ENCODE measurements at regions not wholly inside any gene's neighbourhood (a gene's known extent, or its start where the extent isn't known, plus 50 kb on each side); places are given as distances from the start of the nearest gene placed in this dataset.

DNA sequence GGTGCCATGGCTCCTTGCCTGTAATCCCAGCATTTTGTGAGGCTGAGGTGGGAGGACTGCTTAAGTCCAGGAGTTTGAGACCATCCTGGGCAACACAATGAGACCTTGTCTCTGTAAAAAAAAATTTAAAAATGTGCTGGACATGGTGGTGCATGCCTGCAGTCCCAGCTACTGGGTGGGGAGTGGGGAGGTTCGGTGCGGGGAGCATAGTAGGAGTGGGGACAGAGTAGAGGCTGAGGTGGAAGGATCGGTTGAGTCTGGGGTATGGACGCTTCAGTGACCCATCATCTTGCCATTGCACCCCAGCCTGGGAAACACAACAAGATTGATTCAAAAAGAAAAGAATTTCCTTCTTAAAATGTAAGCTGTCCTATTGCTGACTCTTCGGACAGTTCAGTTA is 1490.0 kb upstream of the GBE1 start:
- TF ChIP-seq, protein P1, sequence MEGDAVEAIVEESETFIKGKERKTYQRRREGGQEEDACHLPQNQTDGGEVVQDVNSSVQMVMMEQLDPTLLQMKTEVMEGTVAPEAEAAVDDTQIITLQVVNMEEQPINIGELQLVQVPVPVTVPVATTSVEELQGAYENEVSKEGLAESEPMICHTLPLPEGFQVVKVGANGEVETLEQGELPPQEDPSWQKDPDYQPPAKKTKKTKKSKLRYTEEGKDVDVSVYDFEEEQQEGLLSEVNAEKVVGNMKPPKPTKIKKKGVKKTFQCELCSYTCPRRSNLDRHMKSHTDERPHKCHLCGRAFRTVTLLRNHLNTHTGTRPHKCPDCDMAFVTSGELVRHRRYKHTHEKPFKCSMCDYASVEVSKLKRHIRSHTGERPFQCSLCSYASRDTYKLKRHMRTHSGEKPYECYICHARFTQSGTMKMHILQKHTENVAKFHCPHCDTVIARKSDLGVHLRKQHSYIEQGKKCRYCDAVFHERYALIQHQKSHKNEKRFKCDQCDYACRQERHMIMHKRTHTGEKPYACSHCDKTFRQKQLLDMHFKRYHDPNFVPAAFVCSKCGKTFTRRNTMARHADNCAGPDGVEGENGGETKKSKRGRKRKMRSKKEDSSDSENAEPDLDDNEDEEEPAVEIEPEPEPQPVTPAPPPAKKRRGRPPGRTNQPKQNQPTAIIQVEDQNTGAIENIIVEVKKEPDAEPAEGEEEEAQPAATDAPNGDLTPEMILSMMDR (IDR thresholded peaks at IDR 0.05; ENCODE audit: low read depth, low read length, poor library complexity, severe bottlenecking) = no peak
- no peak for TF ChIP-seq EZH2phosphoT487 (IDR thresholded peaks at IDR 0.05; ENCODE audit: borderline replicate concordance, low read length)
